ENCODE measurements at regions not wholly inside any gene's neighbourhood (a gene's known extent, or its start where the extent isn't known, plus 50 kb on each side); places are given as distances from the start of the nearest gene placed in this dataset.

- H3K4me3 ChIP-seq (ENCODE audit: low read depth, low read length): no peak overlapping the region
- ChIA-PET POLR2A (interaction anchor here (1.3 kb wide), 1 partner anchor 16 kb away, joined by 3 read pairs; no protein-coding TSS in a partner anchor), CTCF (interaction anchor here (1.5 to 6.0 kb wide), 2 partner anchors 15 to 25 kb away, joined by 4 to 19 read pairs; no protein-coding TSS in a partner anchor)
- TF ChIP-seq CTCF (IDR thresholded peaks at IDR 0.05; ENCODE audit: insufficient read depth, low read length, missing control alignments): no peak
- no peak for DNase-seq (ENCODE audit: low read depth, low spot score)
These were observed 61.5 kb upstream of the CLCN4 start for GRCh38 chrX:10095246-10095645.

GRCh38 chrX:10095698-10096432 lies 60.9 kb upstream of the CLCN4 start:
- POLR2A ChIA-PET: no interaction called here
- CTCF ChIA-PET: interaction anchor here (1.5 to 6.0 kb wide), 2 partner anchors 15 to 24 kb away, joined by 4 to 19 read pairs; no protein-coding TSS in a partner anchor
- TF ChIP-seq CTCF (IDR thresholded peaks at IDR 0.05; ENCODE audit: insufficient read depth, low read length, missing control alignments): no peak
- H3K4me3 ChIP-seq (ENCODE audit: low read depth, low read length): no peak overlapping the region
- DNase-seq (ENCODE audit: low read depth, low spot score): no peak

GRCh38 chrX:10098270-10098713 lies 58.5 kb upstream of the CLCN4 start:
- POLR2A ChIA-PET: no interaction called here
- no peak overlapping the region for H3K4me3 ChIP-seq (ENCODE audit: low read depth, low read length)
- CTCF ChIA-PET: interaction anchor here (1.2 kb wide), 1 partner anchor 101 kb away, joined by 4 read pairs; no protein-coding TSS in a partner anchor
- no peak for DNase-seq (ENCODE audit: low read depth, low spot score)
- no peak for TF ChIP-seq CTCF (IDR thresholded peaks at IDR 0.05; ENCODE audit: insufficient read depth, low read length, missing control alignments)

- TF ChIP-seq CTCF (IDR thresholded peaks at IDR 0.05; ENCODE audit: insufficient read depth, low read length, missing control alignments): no peak
- ChIA-PET POLR2A (no interaction called here), CTCF (interaction anchor here (0.9 to 1.2 kb wide), 2 partner anchors 98 to 102 kb away, joined by 3 to 4 read pairs; no protein-coding TSS in a partner anchor)
- no peak for DNase-seq (ENCODE audit: low read depth, low spot score)
- H3K4me3 ChIP-seq (ENCODE audit: low read depth, low read length): no peak overlapping the region
These were observed 57.4 kb upstream of the CLCN4 start for GRCh38 chrX:10099411-10099810.

GRCh38 chrX:10101269-10101668 lies 55.5 kb upstream of the CLCN4 start:
- H3K4me3 ChIP-seq (ENCODE audit: low read depth, low read length): no peak overlapping the region
- POLR2A ChIA-PET: no interaction called here
- CTCF ChIA-PET: interaction anchor here (1.0 to 1.3 kb wide), 2 partner anchors 12 to 19 kb away, joined by 3 to 4 read pairs; no protein-coding TSS in a partner anchor
- TF ChIP-seq CTCF (IDR thresholded peaks at IDR 0.05; ENCODE audit: insufficient read depth, low read length, missing control alignments): no peak
- no peak for DNase-seq (ENCODE audit: low read depth, low spot score)

GRCh38 chrX:10102046-10102704 lies 54.6 kb upstream of the CLCN4 start:
- H3K4me3 ChIP-seq (ENCODE audit: low read depth, low read length): no peak overlapping the region
- ChIA-PET POLR2A (interaction anchor here (1.1 kb wide), 1 partner anchor 60 kb away, joined by 6 read pairs; no protein-coding TSS in a partner anchor), CTCF (interaction anchor here (1.0 to 2.3 kb wide), 3 partner anchors 11 to 18 kb away, joined by 3 to 17 read pairs (median 4); no protein-coding TSS in a partner anchor)
- no peak for TF ChIP-seq CTCF (IDR thresholded peaks at IDR 0.05; ENCODE audit: insufficient read depth, low read length, missing control alignments)
- no peak for DNase-seq (ENCODE audit: low read depth, low spot score)
